HEK293 (cell line): ENCODE measurements at regions not wholly inside any gene's neighbourhood (a gene's known extent, or its start where the extent isn't known, plus 50 kb on each side); places are given as distances from the start of the nearest gene placed in this dataset.

Experiments used
- CTCF ChIA-PET: fragments of 350-600 bp; formaldehyde crosslinking; extraction: SDS; loops from one replicate; lab custom pipeline; 2021; ENCODE audit warnings: antibody characterized with exemption; lab: Yijun Ruan, JAX
- POLR2A ChIA-PET: fragments of 300-600 bp; formaldehyde crosslinking; extraction: SDS; loops from one replicate; lab custom pipeline; 2020; ENCODE audit warnings: antibody characterized with exemption, inconsistent platforms; lab: Yijun Ruan, JAX
- H3K27ac ChIP-seq: fragments of 200-500 bp; sonication (Bioruptor generic); 2 replicates; pipeline ENCODE4 v1.5.1; 2014; ENCODE audit warnings: low read depth, low read length, control low read depth, inconsistent platforms; ENCODE audit errors: extremely low read depth
- H3K36me3 ChIP-seq, 2 experiments: fragments of 200-500 bp in 1 of 2; sonication (Bioruptor generic) in 1 of 2; 1 replicate in 1 of 2; 2 replicates in 1 of 2; pipeline ENCODE4 v1.5.1; 2014 to 2017; ENCODE audit warnings: inconsistent platforms in 2 of 2, low read length in 2 of 2; ENCODE audit not compliant: control insufficient read depth in 2 of 2, insufficient read depth in 1 of 2
- H3K4me1 ChIP-seq: fragments of 200-500 bp; sonication (Bioruptor generic); 2 replicates; pipeline ENCODE4 v1.5.1; 2014; ENCODE audit warnings: mild to moderate bottlenecking, low read length, inconsistent platforms; ENCODE audit not compliant: control insufficient read depth, insufficient read depth
- H3K4me3 ChIP-seq: 2 replicates; pipeline ENCODE4 v1.5.1; 2011; ENCODE audit warnings: low read depth, mild to moderate bottlenecking, control low read depth, low read length, moderate library complexity
- H3K9me3 ChIP-seq: fragments of 200-500 bp; sonication (Bioruptor generic); 2 replicates; pipeline ENCODE4 v1.5.1; 2014; ENCODE audit warnings: low read depth, low read length, inconsistent platforms; ENCODE audit not compliant: control insufficient read depth, insufficient read depth
- HOXD13 ChIP-seq: sonication (generic); formaldehyde crosslinking; IDR thresholded peaks from 2 replicates; pipeline ENCODE4 v1.8.0; 2022; ENCODE audit warnings: missing genetic modification reagents, borderline replicate concordance
- KLF10 ChIP-seq: fragments of 450-650 bp; IDR thresholded peaks from 2 replicates; pipeline ENCODE4 v1.5.1; 2018; ENCODE audit warnings: missing biosample characterization, mild to moderate bottlenecking, missing genetic modification characterization
- KLF9 ChIP-seq: fragments of 450-650 bp; formaldehyde crosslinking; IDR thresholded peaks from 2 replicates; pipeline ENCODE4 v1.5.1; 2016; ENCODE audit warnings: missing biosample characterization, missing genetic modification characterization, low read depth
- OSR2 ChIP-seq: fragments of 450-650 bp; formaldehyde crosslinking; IDR thresholded peaks from 2 replicates; pipeline ENCODE4 v1.5.1; 2016; ENCODE audit warnings: missing biosample characterization, missing genetic modification characterization
- PBX3 ChIP-seq: sonication (generic); formaldehyde crosslinking; IDR thresholded peaks from 2 replicates; pipeline ENCODE4 v1.8.1; 2022; ENCODE audit warnings: mild to moderate bottlenecking, moderate library complexity, missing genetic modification reagents
- REPIN1 ChIP-seq: fragments of 450-650 bp; formaldehyde crosslinking; IDR thresholded peaks from 2 replicates; pipeline ENCODE4 v1.5.1; 2017; ENCODE audit warnings: missing biosample characterization, missing genetic modification characterization, low read depth
- SP3 ChIP-seq: fragments of 450-650 bp; formaldehyde crosslinking; IDR thresholded peaks from 2 replicates; pipeline ENCODE4 v1.5.1; 2016; ENCODE audit warnings: missing biosample characterization, missing genetic modification characterization
- TSHZ1 ChIP-seq: fragments of 450-650 bp; formaldehyde crosslinking; IDR thresholded peaks from 2 replicates; pipeline ENCODE4 v1.5.1; 2016; ENCODE audit warnings: missing biosample characterization, missing genetic modification characterization, borderline replicate concordance
- ZBTB10 ChIP-seq: fragments of 450-650 bp; formaldehyde crosslinking; IDR thresholded peaks from 2 replicates; pipeline ENCODE4 v1.5.1; 2016; ENCODE audit warnings: missing biosample characterization, missing genetic modification characterization
- ZNF10 ChIP-seq: fragments of 450-650 bp; formaldehyde crosslinking; IDR thresholded peaks from 2 replicates; pipeline ENCODE4 v1.5.1; 2017; ENCODE audit warnings: missing biosample characterization, missing genetic modification characterization
- ZNF16 ChIP-seq: fragments of 450-650 bp; formaldehyde crosslinking; IDR thresholded peaks from 2 replicates; pipeline ENCODE4 v1.5.1; 2016; ENCODE audit warnings: low read depth, missing biosample characterization, missing genetic modification characterization
- ZNF169 ChIP-seq: fragments of 450-650 bp; formaldehyde crosslinking; IDR thresholded peaks from 2 replicates; pipeline ENCODE4 v1.5.1; 2016; ENCODE audit warnings: missing biosample characterization, missing genetic modification characterization
- ZNF18 ChIP-seq: fragments of 450-650 bp; formaldehyde crosslinking; IDR thresholded peaks from 2 replicates; pipeline ENCODE4 v1.5.1; 2016; ENCODE audit warnings: missing biosample characterization, missing genetic modification characterization
- ZNF202 ChIP-seq: fragments of 450-650 bp; formaldehyde crosslinking; IDR thresholded peaks from 2 replicates; pipeline ENCODE4 v1.5.1; 2016; ENCODE audit warnings: missing biosample characterization, missing genetic modification characterization, borderline replicate concordance
- ZNF26 ChIP-seq: fragments of 450-650 bp; formaldehyde crosslinking; IDR thresholded peaks from 2 replicates; pipeline ENCODE4 v1.5.1; 2016; ENCODE audit warnings: missing biosample characterization, missing genetic modification characterization
- ZNF324 ChIP-seq: fragments of 450-650 bp; formaldehyde crosslinking; IDR thresholded peaks from 2 replicates; pipeline ENCODE4 v1.5.1; 2016; ENCODE audit warnings: missing biosample characterization, missing genetic modification characterization
- ZNF362 ChIP-seq: fragments of 450-650 bp; formaldehyde crosslinking; IDR thresholded peaks from 2 replicates; pipeline ENCODE4 v1.5.1; 2016; ENCODE audit warnings: missing biosample characterization, missing genetic modification characterization
- ZNF366 ChIP-seq: fragments of 450-650 bp; formaldehyde crosslinking; conservative IDR thresholded peaks from 2 replicates; pipeline ENCODE4 v1.5.1; 2016; ENCODE audit warnings: missing biosample characterization, missing genetic modification characterization
- ZNF518A ChIP-seq: fragments of 450-650 bp; formaldehyde crosslinking; conservative IDR thresholded peaks from 2 replicates; pipeline ENCODE4 v1.5.1; 2016; ENCODE audit warnings: low read depth, missing biosample characterization, missing genetic modification characterization
- ZNF660 ChIP-seq: fragments of 450-650 bp; IDR thresholded peaks from 2 replicates; pipeline ENCODE4 v1.5.1; 2018; ENCODE audit warnings: missing biosample characterization, mild to moderate bottlenecking, missing genetic modification characterization

- TF ChIP-seq ZNF366 (tag by site-specific recombination) (no peak), SP3 (tag by site-specific recombination) (no peak), KLF9 (tag by site-specific recombination) (no peak), TSHZ1 (tag by site-specific recombination) (no peak), ZNF16 (tag by site-specific recombination) (no peak), ZNF18 (no peak), ZNF169 (tag by site-specific recombination) (no peak), ZNF362 (tag by site-specific recombination) (no peak), ZBTB10 (tag by site-specific recombination) (no peak), ZNF10 (tag by site-specific recombination) (no peak), KLF10 (tag by site-specific recombination) (no peak), HOXD13 (CRISPR knock-in tag) (no peak), ZNF324 (tag by site-specific recombination) (no peak), OSR2 (no peak), PBX3 (CRISPR knock-in tag) (no peak), ZNF26 (tag by site-specific recombination) (no peak), ZNF660 (tag by site-specific recombination) (no peak), REPIN1 (no peak), ZNF518A (tag by site-specific recombination) (no peak), ZNF202 (tag by site-specific recombination) (no peak)
- H3K36me3 ChIP-seq = no peaks in the 10 kb centered on the region
- ChIA-PET POLR2A (interaction anchor here (0.7 kb wide), 1 partner anchor 8 kb away, joined by 4 read pairs; no protein-coding TSS in a partner anchor), CTCF (interaction anchor here (1.0 kb wide), 1 partner anchor 11 kb away, joined by 3 read pairs; no protein-coding TSS in a partner anchor)
- no peaks in the 10 kb centered on the region for H3K4me1 ChIP-seq
- H3K4me3 ChIP-seq = no peak overlapping the region
- no peaks in the 10 kb centered on the region for H3K9me3 ChIP-seq
- H3K27ac ChIP-seq = no peak overlapping the region
Observed at GRCh38 chr5:145396888-145397287, 438.3 kb downstream of the PRELID2 start.
